ENCODE measurements at regions not wholly inside any gene's neighbourhood (a gene's known extent, or its start where the extent isn't known, plus 50 kb on each side); places are given as distances from the start of the nearest gene placed in this dataset.

- H3K27ac ChIP-seq (ENCODE audit: low read depth in 1 of 2, low read length in 2 of 2): no peak overlapping the region
- no peaks in the 10 kb centered on the region for H3K27me3 ChIP-seq (ENCODE audit: control insufficient read depth in 1 of 2, insufficient read depth in 2 of 2, low read length in 2 of 2)
- intact Hi-C loops (cut with DNase I, micrococcal nuclease): no loop called here
- Mint-ChIP-seq H3K4me3 (no peak overlapping the region), H3K4me1 (ENCODE audit: low read depth) (no peaks in the 10 kb centered on the region), H3K27me3 (peaks cover 34% of the 10 kb centered on the region), H3K27ac (no peak overlapping the region), H3K36me3 (ENCODE audit: low read depth) (no peaks in the 10 kb centered on the region), H3K9me3 (no peaks in the 10 kb centered on the region)
- no peaks in the 10 kb centered on the region for H3K4me1 ChIP-seq (ENCODE audit: insufficient read depth, low read length)
- CTCF ChIA-PET: no interaction called here
- ATAC-seq (ENCODE audit: poor library complexity): no peak
- H3K36me3 ChIP-seq (ENCODE audit: insufficient read depth, low read length): no peaks in the 10 kb centered on the region
- no peak for TF ChIP-seq CTCF (IDR thresholded peaks at IDR 0.05)
- peaks cover 0 to 6% of the 10 kb centered on the region in 2 experiments for H3K9me3 ChIP-seq (ENCODE audit: control insufficient read depth in 1 of 2, insufficient read depth in 1 of 2, low read length in 2 of 2)
- POLR2A ChIA-PET: no interaction called here
- no peak overlapping the region for H3K4me3 ChIP-seq (ENCODE audit: low read length)
- no peak for DNase-seq
These were observed 65.5 kb upstream of the PCSK5 start for GRCh38 chr9:75824816-75825568.

GRCh38 chr9:75826314-75826713, 64.2 kb upstream of the PCSK5 start:
- no peak for TF ChIP-seq CTCF (IDR thresholded peaks at IDR 0.05)
- Histone ChIP-seq H3K27me3 (ENCODE audit: control insufficient read depth in 1 of 2, insufficient read depth in 2 of 2, low read length in 2 of 2) (no peaks in the 10 kb centered on the region), H3K4me3 (ENCODE audit: low read length) (no peak overlapping the region), H3K4me1 (ENCODE audit: insufficient read depth, low read length) (no peaks in the 10 kb centered on the region), H3K9me3 (ENCODE audit: control insufficient read depth in 1 of 2, insufficient read depth in 1 of 2, low read length in 2 of 2) (peaks cover 0 to 1% of the 10 kb centered on the region in 2 experiments), H3K27ac (ENCODE audit: low read depth in 1 of 2, low read length in 2 of 2) (no peak overlapping the region), H3K36me3 (ENCODE audit: insufficient read depth, low read length) (no peaks in the 10 kb centered on the region)
- ChIA-PET POLR2A (no interaction called here), CTCF (no interaction called here)
- DNase-seq (no peak), ATAC-seq (ENCODE audit: poor library complexity) (no peak)
- no peaks in the 10 kb centered on the region for H3K9me3 Mint-ChIP-seq
- no peaks in the 10 kb centered on the region for H3K36me3 Mint-ChIP-seq (ENCODE audit: low read depth)
- intact Hi-C loops (cut with DNase I, micrococcal nuclease): no loop called here
- peaks cover 38% of the 10 kb centered on the region for H3K27me3 Mint-ChIP-seq
- H3K4me1 Mint-ChIP-seq (ENCODE audit: low read depth): no peaks in the 10 kb centered on the region
- H3K27ac Mint-ChIP-seq: no peak overlapping the region
- H3K4me3 Mint-ChIP-seq: no peak overlapping the region

GRCh38 chr9:75830303-75830702, 60.2 kb upstream of the PCSK5 start:
- H3K9me3 ChIP-seq (ENCODE audit: control insufficient read depth in 1 of 2, insufficient read depth in 1 of 2, low read length in 2 of 2): no peaks in the 10 kb centered on the region
- Mint-ChIP-seq H3K9me3 (no peaks in the 10 kb centered on the region), H3K27me3 (peaks cover 23% of the 10 kb centered on the region), H3K4me3 (no peak overlapping the region), H3K4me1 (ENCODE audit: low read depth) (no peaks in the 10 kb centered on the region), H3K36me3 (ENCODE audit: low read depth) (no peaks in the 10 kb centered on the region), H3K27ac (no peak overlapping the region)
- CTCF ChIA-PET: no interaction called here
- H3K4me3 ChIP-seq (ENCODE audit: low read length): no peak overlapping the region
- intact Hi-C loops (cut with DNase I, micrococcal nuclease): no loop called here
- no peak overlapping the region for H3K27ac ChIP-seq (ENCODE audit: low read depth in 1 of 2, low read length in 2 of 2)
- ATAC-seq (ENCODE audit: poor library complexity) (no peak), DNase-seq (no peak)
- POLR2A ChIA-PET: no interaction called here
- H3K36me3 ChIP-seq (ENCODE audit: insufficient read depth, low read length): no peaks in the 10 kb centered on the region
- no peaks in the 10 kb centered on the region for H3K27me3 ChIP-seq (ENCODE audit: control insufficient read depth in 1 of 2, insufficient read depth in 2 of 2, low read length in 2 of 2)
- H3K4me1 ChIP-seq (ENCODE audit: insufficient read depth, low read length): no peaks in the 10 kb centered on the region
- no peak for TF ChIP-seq CTCF (IDR thresholded peaks at IDR 0.05)

All from CD4-positive, alpha-beta T cell (primary cell).